HG03108 (cell line): ENCODE measurements at regions not wholly inside any gene's neighbourhood (a gene's known extent, or its start where the extent isn't known, plus 50 kb on each side); places are given as distances from the start of the nearest gene placed in this dataset.
"Not testable (repeated sequence)": the region's sequence is repeated elsewhere in the genome, so short reads cannot be mapped to it uniquely, and the experiment has no call there.

ENCODE experiments used
- ATAC-seq: cut with Tn5 transposase; IDR thresholded peaks from one replicate; pipeline ENCODE4 v1.9.1; 2021; ENCODE audit warnings: moderate library complexity; ENCODE audit not compliant: unreplicated experiment

DNA sequence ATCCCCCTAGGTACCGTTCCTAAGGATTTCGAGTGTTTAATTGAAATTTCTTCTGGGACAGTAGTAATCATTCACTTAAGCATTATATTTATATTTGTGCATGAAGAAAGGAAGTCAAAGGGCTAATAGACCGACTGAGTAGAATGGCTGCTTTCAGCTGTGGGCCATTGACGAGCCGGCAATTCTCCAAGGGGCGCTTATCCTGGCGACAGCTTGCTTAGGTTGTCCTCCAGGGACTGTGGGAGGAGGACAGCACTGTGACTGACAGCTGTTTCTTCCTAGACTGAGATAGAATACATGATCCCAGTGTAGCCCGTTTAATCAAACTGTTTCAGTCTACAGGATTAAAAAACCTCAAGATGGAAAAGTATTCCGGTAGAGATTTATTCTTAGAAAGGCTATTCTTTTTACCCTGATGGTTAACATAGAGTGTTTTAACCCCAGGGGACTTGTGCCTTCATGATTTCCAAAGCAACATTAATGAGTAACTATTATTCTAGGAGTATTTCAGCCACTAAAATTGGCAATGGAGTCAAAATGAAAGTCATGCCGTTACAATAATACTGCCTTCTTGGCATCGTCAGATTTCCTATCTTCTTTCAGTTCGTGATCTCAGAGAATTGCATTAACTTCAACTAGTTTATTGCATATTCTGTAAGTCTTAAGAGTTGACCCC is 943.1 kb upstream of the WWC1 start:
- no peak for ATAC-seq

GRCh38 chr5:167348980-167349379 is 942.5 kb upstream of the WWC1 start:
- ATAC-seq: no peak

DNA sequence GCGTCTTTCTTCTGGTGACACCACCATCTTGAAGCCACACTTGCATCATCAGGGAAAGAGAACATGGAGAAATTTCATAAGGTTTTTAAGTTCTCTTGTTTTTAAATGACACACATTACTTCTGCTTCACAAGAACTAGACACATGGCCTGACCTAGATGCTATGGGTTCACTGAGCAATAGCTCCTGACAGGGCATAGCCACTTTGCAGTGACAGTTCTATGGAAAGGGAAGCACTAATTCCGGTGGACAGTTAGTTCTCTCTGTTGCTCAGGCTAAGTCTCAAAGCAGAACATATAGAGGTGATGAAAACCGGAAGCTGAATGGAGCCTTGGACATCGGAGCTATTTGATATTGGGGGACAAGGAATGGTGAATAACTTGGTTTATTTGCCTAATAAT is 940.1 kb upstream of the WWC1 start:
- no peak for ATAC-seq

DNA sequence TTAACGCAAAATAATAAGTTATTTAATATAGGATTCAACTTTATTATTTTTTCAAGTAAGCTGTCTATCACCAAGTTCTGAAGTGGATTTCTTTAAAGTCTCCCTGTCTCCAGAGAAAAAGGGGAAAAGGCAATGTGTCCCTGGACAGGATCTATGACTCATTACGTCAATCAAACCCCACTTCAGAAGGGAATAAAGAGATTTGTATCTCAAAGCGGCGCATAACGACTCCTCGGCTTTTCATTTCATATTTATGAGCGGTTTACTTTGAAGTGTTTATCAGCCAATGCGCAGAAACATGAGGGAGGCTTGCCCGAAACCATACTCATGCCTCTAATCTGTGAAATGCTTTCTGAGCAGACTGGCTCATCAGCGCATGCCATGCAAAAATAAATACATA is 938.6 kb upstream of the WWC1 start:
- no peak for ATAC-seq

- no peak for ATAC-seq
Observed at GRCh38 chr5:167355346-167355745, 936.1 kb upstream of the WWC1 start.

DNA sequence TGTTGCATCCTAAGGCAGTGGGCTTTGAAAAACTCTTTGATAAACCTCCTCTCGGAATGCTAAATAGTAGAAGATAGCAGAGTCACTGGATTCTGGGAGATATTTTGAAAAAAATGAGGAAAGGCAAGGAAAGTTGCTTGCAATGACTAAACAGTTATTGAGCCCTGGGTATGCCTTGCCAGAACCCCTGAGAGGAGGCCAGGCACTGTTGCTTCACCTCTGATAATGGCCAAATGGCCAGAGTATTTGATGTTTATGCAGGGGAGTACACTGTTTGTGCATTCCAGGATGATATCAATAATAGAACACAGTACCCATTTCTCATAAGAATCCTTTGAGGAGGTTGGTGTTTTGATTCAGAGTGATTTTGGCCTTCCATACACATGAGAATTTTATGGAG is 935.1 kb upstream of the WWC1 start:
- no peak for ATAC-seq

DNA sequence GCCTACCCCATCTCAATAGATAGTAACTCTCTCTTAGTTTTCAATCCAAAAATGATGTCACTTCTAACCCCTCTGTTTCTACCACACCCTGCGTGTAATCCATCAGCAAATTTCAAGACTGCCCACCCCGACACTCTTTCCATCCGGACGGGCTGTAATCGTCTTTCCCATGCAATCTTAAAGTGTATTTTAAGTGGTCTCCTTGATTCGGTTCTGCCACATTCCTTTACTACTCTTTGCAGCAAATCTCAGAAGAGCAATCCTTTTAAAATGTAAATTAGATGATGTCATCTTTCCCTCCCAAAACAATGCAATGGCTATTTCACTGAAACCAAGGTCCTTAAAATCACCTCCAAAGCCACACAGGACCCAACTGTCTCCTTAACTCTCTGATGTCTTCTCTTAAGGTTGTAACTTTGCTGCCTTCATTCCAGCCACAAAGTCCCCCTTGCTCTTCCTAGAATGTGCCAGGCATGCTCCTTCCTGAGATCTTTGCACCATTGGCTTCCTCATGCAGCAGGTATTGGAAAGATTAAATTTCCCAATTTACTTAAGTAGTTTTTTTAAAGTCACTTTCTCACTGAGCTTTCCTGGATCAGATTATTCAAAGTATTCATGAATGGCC is 932.5 kb upstream of the WWC1 start:
- no peak for ATAC-seq

DNA sequence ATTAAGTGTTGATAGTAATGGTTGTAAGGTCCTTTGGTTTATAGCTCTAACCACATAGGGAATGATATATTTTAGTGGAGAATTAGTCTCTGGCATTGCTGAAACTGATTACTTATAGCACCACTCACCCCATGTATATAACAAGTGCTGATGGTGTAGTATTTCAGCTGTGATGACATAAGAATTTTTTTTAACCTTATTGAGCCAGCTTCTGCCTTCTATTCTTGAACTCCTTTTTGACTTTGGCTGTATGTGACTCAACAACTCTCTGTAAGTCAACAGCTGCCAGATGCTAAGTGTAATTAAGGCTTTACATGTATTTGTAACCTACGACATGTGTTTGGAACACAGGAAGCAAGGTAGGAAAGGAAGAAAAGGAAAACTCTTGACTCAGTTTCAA is 929.6 kb upstream of the WWC1 start:
- no peak for ATAC-seq

DNA sequence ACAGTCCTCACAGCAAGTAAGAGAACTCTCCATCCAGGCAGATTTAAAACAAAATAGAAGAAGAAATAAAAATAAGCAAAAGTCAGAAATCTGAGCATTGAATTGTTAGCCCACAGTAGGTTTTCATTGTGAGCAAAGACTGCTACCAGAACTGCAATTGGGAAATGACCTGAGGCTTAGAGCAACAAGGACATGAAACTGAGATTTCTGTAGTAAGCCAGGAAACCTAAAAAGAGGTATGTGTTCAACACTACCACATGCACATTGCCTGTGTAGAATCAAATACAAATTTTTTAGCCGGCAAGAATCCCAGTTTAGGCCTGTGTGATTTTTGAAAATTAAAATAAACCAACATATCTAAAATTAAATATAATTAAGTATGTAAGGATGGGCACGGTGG is 928.4 kb upstream of the WWC1 start:
- ATAC-seq: no peak

- no peak for ATAC-seq
Observed at GRCh38 chr5:167375125-167375524, 916.3 kb upstream of the WWC1 start.

- ATAC-seq: no peak
Observed at GRCh38 chr5:167378894-167379723, 912.3 kb upstream of the WWC1 start.

DNA sequence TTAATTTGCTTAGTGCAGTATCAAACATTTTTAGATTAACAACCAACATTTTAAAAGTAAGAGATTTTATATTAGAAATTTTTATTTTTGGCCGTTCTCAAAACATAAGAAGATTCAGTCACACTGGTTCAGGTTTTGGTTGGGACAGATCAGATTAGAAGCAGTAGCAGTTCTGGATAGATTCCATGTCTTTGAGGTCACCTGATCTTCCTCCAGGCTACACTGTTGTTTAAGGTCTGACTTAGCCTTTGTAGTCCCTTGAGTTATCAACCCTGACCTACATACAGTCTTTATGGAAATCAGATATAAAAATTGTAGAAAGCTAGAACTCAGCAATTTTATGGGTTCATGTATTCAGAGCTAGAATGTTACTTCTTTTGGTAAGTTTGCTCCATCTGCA is 910.0 kb upstream of the WWC1 start:
- ATAC-seq: no peak

DNA sequence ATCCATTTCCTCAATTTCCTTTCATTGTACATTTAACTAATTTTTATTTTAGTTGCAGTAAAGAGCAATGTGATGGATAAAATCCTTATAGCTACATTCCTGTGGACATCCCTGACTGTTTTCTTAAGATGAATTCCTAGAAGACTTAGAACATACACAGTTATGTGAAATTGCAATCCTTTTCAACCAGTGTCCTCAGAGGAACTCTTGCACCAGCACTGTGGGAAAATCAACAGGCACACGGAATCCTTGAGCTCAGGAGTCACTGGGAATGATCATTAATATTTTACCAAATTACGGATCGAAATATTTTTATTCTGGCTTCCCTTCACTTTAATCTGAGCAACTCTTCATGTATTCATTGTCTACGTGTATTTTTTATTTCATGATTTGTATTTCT is 901.9 kb upstream of the WWC1 start:
- ATAC-seq: no peak

- ATAC-seq: not testable (repeated sequence)
Observed at GRCh38 chr5:167391286-167391685, 900.2 kb upstream of the WWC1 start.

DNA sequence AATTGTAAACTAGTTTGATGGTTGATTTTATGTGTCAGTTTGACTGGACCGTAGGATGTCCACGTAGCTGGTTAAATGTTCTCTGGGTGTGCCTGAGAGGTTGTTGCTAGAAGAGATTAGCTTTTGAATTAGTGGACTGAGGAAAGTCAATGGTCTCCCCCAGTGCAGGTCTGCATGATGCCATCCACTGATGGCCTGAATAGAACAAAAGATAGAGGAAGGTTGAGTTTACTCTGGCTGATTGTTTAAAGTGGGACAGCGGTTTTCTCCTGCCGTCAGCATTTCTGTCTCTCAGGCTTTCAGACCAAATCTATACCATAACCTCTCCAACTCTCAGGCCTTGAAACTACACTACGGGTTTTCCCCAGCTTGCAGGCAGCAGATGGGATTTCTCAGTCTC is 899.2 kb upstream of the WWC1 start:
- ATAC-seq: no peak

- ATAC-seq: no peak
Observed at GRCh38 chr5:167393358-167393757, 898.1 kb upstream of the WWC1 start.

DNA sequence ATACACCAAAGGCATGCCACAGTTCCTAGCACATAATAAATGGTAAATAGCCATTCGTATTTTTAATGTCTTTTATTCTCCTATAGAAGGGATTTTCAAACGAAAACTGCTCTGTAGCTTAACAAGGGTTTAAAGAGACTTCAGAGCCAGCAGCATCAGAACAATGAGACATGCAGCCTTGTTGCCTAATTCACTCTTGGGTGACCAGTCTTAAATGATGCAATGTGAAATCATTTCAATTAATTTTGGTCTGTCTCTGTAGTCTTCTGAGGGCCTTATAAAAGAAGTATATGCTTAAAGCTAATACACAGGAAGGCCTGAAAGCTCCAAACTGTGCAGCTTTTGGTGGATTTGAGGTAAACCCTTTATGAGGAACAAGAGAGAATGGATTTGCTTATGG is 888.8 kb upstream of the WWC1 start:
- no peak for ATAC-seq

GRCh38 chr5:167406513-167406912 is 884.9 kb upstream of the WWC1 start:
- no peak for ATAC-seq

- no peak for ATAC-seq
Observed at GRCh38 chr5:167412556-167412955, 878.9 kb upstream of the WWC1 start.

- no peak for ATAC-seq
Observed at GRCh38 chr5:167413506-167413905, 877.9 kb upstream of the WWC1 start.

- ATAC-seq: no peak
Observed at GRCh38 chr5:167414611-167415010, 876.8 kb upstream of the WWC1 start.
